NCI-H1092 (cell line): ENCODE measurements at regions not wholly inside any gene's neighbourhood (a gene's known extent, or its start where the extent isn't known, plus 50 kb on each side); places are given as distances from the start of the nearest gene placed in this dataset.

Experiments
- DNase-seq: peaks from one replicate; lab custom pipeline; 2025; lab: John Stamatoyannopoulos, UW

GRCh38 chr3:59545374-59545773, 495.5 kb upstream of the CFAP20DC start:
- DNase-seq = no peak

GRCh38 chr3:59542276-59542675, 492.5 kb upstream of the CFAP20DC start:
- DNase-seq = no peak

- DNase-seq = no peak
Measured at GRCh38 chr3:59540696-59541095, 490.9 kb upstream of the CFAP20DC start.

GRCh38 chr3:59540241-59540640, 490.4 kb upstream of the CFAP20DC start:
- DNase-seq = no peak

GRCh38 chr3:59538753-59539432, 489.1 kb upstream of the CFAP20DC start:
- DNase-seq = no peak

- DNase-seq = no peak
Measured at GRCh38 chr3:59535791-59536221, 486.0 kb upstream of the CFAP20DC start.

GRCh38 chr3:59531994-59532393, 482.2 kb upstream of the CFAP20DC start:
- DNase-seq = no peak

- no peak for DNase-seq
Measured at GRCh38 chr3:59531066-59531745, 481.4 kb upstream of the CFAP20DC start.

GRCh38 chr3:59528251-59528650, 478.4 kb upstream of the CFAP20DC start:
- DNase-seq = no peak

- no peak for DNase-seq
Measured at GRCh38 chr3:59527493-59527892, 477.7 kb upstream of the CFAP20DC start.

GRCh38 chr3:59526999-59527398, 477.2 kb upstream of the CFAP20DC start:
- DNase-seq = no peak

GRCh38 chr3:59522550-59522949, 472.7 kb upstream of the CFAP20DC start:
- no peak for DNase-seq

GRCh38 chr3:59519094-59519493, 469.3 kb upstream of the CFAP20DC start:
- no peak for DNase-seq

GRCh38 chr3:59518283-59519055, 468.6 kb upstream of the CFAP20DC start:
- no peak for DNase-seq

- DNase-seq = no peak
Measured at GRCh38 chr3:59517388-59517787, 467.6 kb upstream of the CFAP20DC start.

- no peak for DNase-seq
Measured at GRCh38 chr3:59515966-59516365, 466.1 kb upstream of the CFAP20DC start.

GRCh38 chr3:59514865-59515482, 465.1 kb upstream of the CFAP20DC start:
- no peak for DNase-seq

GRCh38 chr3:59513570-59513969, 463.7 kb upstream of the CFAP20DC start:
- no peak for DNase-seq

GRCh38 chr3:59512066-59512465, 462.2 kb upstream of the CFAP20DC start:
- DNase-seq = no peak

GRCh38 chr3:59510576-59510975, 460.8 kb upstream of the CFAP20DC start:
- DNase-seq = no peak

GRCh38 chr3:59508273-59508672, 458.4 kb upstream of the CFAP20DC start:
- DNase-seq = no peak

GRCh38 chr3:59506191-59506590, 456.4 kb upstream of the CFAP20DC start:
- DNase-seq = no peak

GRCh38 chr3:59503441-59503840, 453.6 kb upstream of the CFAP20DC start:
- no peak for DNase-seq
